Glutamatergic neuron (in vitro differentiated cells): ENCODE measurements at regions not wholly inside any gene's neighbourhood (a gene's known extent, or its start where the extent isn't known, plus 50 kb on each side); places are given as distances from the start of the nearest gene placed in this dataset.
"Not testable (repeated sequence)": the region's sequence is repeated elsewhere in the genome, so short reads cannot be mapped to it uniquely, and the experiment has no call there.

Experiments
- DNase-seq: peaks from one replicate; pipeline ENCODE4 v3.0.0; 2022
- H3K27ac Mint-ChIP-seq: one replicate; pipeline ENCODE4 v1.8.0; 2020; ENCODE audit warnings: mild to moderate bottlenecking, mixed read lengths, inconsistent platforms; ENCODE audit not compliant: unreplicated experiment
- H3K27me3 Mint-ChIP-seq: one replicate; pipeline ENCODE4 v1.8.0; 2020; ENCODE audit warnings: mild to moderate bottlenecking, moderate library complexity, mixed read lengths, inconsistent platforms; ENCODE audit not compliant: unreplicated experiment
- H3K36me3 Mint-ChIP-seq: one replicate; pipeline ENCODE4 v1.8.0; 2020; ENCODE audit warnings: mild to moderate bottlenecking, mixed read lengths, inconsistent platforms; ENCODE audit not compliant: unreplicated experiment
- H3K4me1 Mint-ChIP-seq: one replicate; pipeline ENCODE4 v1.8.0; 2020; ENCODE audit warnings: mild to moderate bottlenecking, low read depth, mixed read lengths, inconsistent platforms; ENCODE audit not compliant: unreplicated experiment
- H3K4me3 Mint-ChIP-seq: one replicate; pipeline ENCODE4 v1.8.0; 2020; ENCODE audit warnings: mild to moderate bottlenecking, mixed read lengths, inconsistent platforms; ENCODE audit not compliant: unreplicated experiment
- H3K9me3 Mint-ChIP-seq: one replicate; pipeline ENCODE4 v1.8.0; 2020; ENCODE audit warnings: mild to moderate bottlenecking, moderate library complexity, mixed read lengths, inconsistent platforms; ENCODE audit not compliant: unreplicated experiment
- CTCF ChIP-seq: fragments of 200-600 bp; sonication (generic); IDR thresholded peaks from one replicate; pipeline ENCODE4 v1.5.0; 2021; ENCODE audit not compliant: partially characterized antibody, unreplicated experiment

DNA sequence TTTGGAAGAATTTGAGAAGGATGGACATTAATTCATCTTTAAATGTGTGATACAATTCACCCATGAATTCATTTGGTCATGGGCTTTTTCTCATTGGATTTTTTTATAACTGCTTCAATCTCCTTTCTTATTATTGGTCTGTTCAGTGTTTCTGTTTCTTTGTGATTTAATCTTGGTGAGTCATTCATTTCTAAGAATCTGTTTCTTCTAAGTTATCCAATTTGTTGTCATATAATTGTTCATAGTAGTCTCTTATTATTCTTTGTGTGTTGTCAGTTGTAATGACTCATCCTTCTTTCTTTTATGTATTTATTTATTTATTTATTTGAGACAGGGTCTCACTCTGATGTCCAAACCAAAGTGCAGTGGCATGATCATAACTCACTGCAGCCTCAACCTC, 146.1 kb upstream of the ZNF267 start:
- no peaks in the 10 kb centered on the region for H3K4me1 Mint-ChIP-seq
- H3K36me3 Mint-ChIP-seq: peaks cover 14% of the 10 kb centered on the region
- no peaks in the 10 kb centered on the region for H3K9me3 Mint-ChIP-seq
- H3K27me3 Mint-ChIP-seq: no peaks in the 10 kb centered on the region
- no peak overlapping the region for H3K4me3 Mint-ChIP-seq
- no peak overlapping the region for H3K27ac Mint-ChIP-seq
- no peak for DNase-seq
- no peak for TF ChIP-seq CTCF

DNA sequence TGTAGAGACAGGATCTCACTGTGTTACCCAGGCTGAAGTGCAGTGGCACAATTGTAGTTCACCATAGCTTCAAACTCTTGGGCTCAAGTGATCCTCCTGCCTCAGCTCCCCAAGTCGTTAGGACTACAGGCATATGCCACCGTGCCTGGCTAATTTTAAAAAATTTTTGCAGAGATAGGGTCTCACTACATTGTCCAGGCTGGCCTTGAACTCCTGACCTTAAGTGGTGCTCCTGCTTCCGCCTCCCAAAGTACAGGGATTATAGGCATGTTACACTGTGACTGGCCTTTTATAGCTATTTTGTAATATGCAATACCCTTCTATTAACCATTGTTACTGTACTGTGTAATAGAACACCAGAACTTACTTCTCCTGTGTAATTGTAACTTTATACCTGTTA, 139.3 kb upstream of the ZNF267 start:
- Mint-ChIP-seq H3K36me3 (peaks cover 33% of the 10 kb centered on the region), H3K4me1 (no peaks in the 10 kb centered on the region), H3K27ac (no peak overlapping the region), H3K27me3 (no peaks in the 10 kb centered on the region), H3K9me3 (peaks cover 3% of the 10 kb centered on the region), H3K4me3 (no peak overlapping the region)
- DNase-seq: no peak
- no peak for TF ChIP-seq CTCF

- DNase-seq: not testable (repeated sequence)
- H3K9me3 Mint-ChIP-seq: peaks cover 39% of the 10 kb centered on the region
Observed at GRCh38 chr16:31745098-31745497, 128.5 kb upstream of the ZNF267 start.

DNA sequence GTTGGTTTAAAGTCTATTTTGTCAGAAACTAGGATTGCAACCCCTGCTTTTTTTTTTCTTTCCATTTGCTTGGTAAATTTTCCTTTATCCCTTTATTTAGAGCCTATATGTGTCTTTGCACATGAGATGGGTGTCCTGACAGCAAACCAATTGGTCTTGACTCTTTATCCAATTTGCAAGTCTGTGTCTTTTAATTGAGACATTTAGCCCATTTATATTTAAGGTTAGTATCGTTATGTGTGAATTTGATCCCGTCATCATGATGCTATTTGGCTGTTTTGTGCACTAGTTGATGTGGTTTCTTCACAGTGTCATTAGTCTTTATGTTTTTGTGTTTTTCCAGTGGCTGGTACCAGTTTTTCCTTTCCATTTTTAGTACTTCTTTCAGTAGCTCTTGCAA, 127.7 kb upstream of the ZNF267 start:
- no peak for TF ChIP-seq CTCF
- Mint-ChIP-seq H3K27ac (no peak overlapping the region), H3K4me1 (no peaks in the 10 kb centered on the region), H3K9me3 (peaks cover 42% of the 10 kb centered on the region), H3K4me3 (no peak overlapping the region), H3K27me3 (peaks cover 9% of the 10 kb centered on the region), H3K36me3 (peaks cover 71% of the 10 kb centered on the region)
- no peak for DNase-seq

More at GRCh38 chr16:31745098-31745497, 128.5 kb upstream of the ZNF267 start:
- not testable (repeated sequence) for H3K27ac Mint-ChIP-seq, H3K4me3 Mint-ChIP-seq, H3K27me3 Mint-ChIP-seq, H3K4me1 Mint-ChIP-seq
- H3K36me3 Mint-ChIP-seq: peaks cover 73% of the 10 kb centered on the region

GRCh38 chr16:31754998-31755615, 118.5 kb upstream of the ZNF267 start:
- peaks cover 45% of the 10 kb centered on the region for H3K9me3 Mint-ChIP-seq
- peaks cover 82% of the 10 kb centered on the region for H3K36me3 Mint-ChIP-seq
- no peak overlapping the region for H3K27ac Mint-ChIP-seq
- no peaks in the 10 kb centered on the region for H3K4me1 Mint-ChIP-seq
- no peak for TF ChIP-seq CTCF
- no peak for DNase-seq
- peaks cover 6% of the 10 kb centered on the region for H3K27me3 Mint-ChIP-seq
- no peak overlapping the region for H3K4me3 Mint-ChIP-seq
